ENCODE measurements at regions not wholly inside any gene's neighbourhood (a gene's known extent, or its start where the extent isn't known, plus 50 kb on each side); places are given as distances from the start of the nearest gene placed in this dataset.

DNA sequence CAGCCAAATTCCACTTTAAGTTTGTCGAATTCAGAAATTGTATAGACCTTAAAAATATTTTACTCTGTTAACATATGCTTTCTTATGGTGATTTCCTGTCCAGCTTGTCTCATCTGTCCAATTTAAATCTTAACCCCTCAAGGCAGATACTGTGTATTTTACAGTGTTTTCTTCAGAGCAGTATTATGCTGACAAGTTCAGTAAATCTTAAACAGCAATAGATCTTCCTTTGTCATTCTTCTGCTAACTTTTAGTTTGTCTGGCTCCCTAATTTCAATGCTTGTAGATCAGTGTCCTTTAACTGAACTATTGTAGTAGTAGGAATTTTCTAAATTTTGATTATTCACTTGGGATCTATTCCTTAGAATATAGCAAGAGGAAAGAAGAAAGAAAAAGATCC is 52.8 kb upstream of the MEIS1 start:
- DNase-seq (ENCODE audit: low spot score): no peak
- intact Hi-C loops (cut with DNase I): no loop called here

DNA sequence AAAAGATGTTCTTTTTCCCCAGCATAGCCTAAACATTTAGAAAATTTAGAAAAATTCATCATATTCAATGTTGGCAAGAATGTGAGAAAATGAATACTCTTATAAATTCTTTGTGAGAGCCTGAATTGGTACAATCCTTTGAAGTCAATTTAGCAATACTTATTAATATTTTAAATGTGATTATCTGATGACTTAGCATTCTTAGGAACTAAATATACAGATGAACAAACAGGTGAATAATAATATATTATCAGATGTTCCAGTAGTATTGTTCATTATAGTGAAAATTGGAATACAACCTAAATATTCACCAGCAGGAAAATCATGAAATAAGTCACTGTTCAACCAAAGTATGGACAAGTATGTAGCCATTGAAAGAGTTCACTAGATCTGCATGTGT is 55.5 kb upstream of the MEIS1 start:
- intact Hi-C loops (cut with DNase I): no loop called here
- DNase-seq (ENCODE audit: low spot score): no peak

DNA sequence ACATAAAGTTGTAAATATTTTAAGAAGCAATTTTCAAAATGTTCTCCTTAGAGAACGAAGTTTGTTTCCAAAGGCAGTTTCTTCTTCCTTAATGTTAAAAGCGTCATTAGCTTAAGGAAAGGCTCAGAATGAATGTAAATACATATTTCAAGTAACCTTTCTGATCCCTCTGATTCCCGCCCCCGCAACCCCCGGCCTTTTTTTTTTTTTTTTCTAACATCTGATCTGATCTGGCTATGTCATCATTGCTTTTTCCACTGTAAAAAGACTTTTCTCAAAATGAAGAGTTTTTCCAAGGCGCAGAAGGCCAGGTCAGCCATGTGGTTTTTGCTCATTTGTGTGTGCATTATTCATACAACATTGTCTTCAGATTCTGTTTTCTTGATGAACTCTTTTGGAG is 57.1 kb upstream of the MEIS1 start:
- DNase-seq (ENCODE audit: low spot score): no peak
- intact Hi-C loops (cut with DNase I): no loop called here

DNA sequence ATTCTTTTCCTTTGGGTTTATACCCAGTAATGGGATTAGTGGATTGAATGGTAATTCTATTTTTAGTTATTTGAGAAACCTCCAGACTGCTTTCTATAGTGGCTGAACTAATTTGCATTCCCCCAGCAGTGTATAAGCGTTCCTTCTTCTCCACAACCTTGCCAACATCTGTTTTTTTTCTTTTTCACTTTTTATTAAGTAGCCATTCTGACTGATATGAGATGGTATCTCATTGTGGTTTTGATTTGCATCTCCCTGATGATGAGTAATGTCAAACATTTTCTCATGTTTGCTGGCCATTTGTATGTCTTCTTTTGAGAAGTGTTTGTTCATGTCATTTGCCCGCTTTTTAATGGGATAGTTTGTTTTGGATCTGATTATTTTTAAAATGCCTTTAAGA is 64.1 kb upstream of the MEIS1 start:
- no peak for DNase-seq (ENCODE audit: low spot score)
- intact Hi-C loops (cut with DNase I): no loop called here

DNA sequence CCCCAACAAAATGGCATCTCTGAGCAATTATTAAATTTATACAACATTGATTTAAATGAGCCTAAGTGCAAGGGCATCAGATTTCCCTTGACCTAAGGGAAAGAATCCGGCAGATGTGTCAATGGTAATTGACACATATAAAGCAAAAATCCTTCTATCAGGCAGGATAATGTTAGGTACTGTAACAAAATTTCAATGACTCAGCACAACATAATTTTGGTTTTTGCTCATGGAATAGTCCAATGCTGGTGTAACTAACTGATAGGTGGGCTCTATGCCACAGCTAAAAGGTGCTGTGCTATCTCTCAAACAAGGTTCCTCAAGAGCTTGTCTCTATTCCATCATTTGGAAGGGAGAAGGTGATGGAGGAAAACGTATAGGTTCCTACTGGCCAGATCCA is 68.3 kb upstream of the MEIS1 start:
- intact Hi-C loops (cut with DNase I): no loop called here
- no peak for DNase-seq (ENCODE audit: low spot score)

DNA sequence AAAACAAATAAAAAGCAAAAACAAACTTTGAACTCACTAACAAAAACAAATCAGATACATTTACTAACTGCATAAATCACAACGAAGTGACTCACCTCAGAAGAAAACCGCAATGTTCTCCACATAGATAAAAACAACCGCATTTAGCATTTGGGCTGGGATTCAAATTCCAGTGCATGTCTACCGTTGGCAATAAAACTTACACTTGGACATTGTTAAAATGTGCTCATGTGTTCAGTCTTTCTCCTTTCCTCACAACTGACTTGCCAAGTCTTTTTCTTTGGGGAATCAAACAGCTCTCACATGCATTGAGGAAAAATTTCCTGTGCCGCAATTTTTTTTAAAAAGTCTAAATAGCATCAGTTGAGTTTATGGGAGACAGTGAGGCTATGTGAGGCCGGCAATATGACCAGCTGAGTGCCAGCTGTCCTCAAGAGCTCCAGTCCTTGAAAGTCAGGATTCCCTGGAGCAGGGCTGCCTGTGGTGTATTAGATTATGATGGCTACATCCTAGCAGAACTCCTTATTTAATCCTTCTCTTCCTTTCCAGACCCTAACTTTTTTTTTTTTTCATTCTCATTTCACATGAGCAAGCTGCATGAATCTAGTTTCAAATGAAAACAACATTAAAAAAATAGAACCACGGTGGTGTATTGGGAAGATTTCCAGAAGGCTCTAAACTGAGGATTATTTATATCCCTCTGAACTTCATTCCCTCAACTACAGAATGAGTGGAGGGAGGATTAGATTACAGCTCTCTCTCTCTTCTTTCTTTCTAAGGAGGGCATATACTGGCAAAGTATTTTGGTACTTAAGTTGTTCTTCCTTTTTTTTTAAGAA is 70.2 kb upstream of the MEIS1 start:
- intact Hi-C loops (cut with DNase I): no loop called here
- DNase-seq (ENCODE audit: low spot score): no peak

DNA sequence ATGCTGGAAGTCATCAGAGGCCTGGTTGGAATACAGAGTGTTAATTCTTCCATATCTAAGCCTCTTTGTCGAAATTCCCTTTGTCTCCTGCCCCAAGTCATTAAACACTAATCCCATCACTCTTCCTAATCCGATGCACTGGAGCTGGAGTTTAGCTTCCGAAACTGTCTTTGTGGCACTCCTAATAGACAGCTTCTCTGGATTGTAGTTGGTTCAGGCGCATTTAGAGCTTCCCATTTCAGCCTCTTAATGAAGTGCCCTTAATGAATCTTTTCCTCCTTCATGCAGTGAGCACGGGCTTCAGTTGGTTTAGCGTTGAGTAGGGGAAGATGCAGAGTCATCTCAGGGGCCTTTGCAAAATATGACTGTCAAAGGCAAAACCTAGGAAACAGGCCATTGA is 72.2 kb upstream of the MEIS1 start:
- no peak for DNase-seq (ENCODE audit: low spot score)
- intact Hi-C loops (cut with DNase I): no loop called here

DNA sequence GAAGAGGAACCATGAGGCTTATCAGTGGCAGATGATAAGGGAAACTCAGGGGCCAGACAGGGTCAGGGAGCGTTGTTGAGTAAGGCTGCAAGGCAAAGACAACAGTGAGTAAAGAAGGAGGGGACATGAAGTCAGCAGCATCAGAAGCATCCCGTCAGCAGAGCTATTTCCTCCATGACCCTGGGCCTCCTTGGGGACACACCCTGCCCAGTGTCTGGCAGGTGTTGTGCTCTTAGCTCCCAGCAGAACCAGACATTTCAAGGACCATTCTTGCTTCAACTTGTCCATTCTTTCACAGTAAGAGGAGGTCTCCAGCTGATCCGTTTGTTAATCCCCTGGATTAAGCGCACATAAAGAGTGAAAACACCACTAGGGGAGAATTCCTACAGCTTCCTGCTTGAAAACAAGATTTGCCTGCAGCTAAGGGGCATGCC is 88.7 kb upstream of the MEIS1 start:
- intact Hi-C loops (cut with DNase I): no loop called here
- DNase-seq (ENCODE audit: low spot score): no peak

DNA sequence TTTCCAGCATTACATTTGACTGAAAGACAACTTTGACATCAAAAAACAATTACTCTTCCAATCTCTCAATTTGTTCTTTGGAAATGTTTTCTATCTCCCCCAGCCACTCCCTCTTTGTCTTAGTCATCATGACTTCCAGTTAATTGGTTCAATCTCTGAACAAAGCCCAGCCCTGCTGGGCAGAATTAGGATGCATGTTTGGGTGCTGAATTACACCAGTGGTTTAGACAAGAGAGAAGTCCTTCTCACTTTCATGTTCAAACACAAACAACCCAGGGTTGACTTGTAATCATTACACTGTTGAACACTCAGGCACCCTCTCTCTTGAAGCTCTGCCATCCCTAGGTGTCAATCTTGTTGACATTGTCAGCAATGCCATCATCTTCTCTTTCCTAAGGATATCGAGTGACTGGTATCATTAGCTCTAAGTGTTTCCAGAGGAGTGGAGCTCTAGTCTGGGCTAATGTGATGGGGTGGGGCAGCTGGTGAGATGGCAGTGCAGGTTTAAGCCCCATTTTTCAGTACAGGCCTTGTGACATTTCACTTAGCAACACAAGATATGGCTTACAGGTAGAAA is 90.8 kb upstream of the MEIS1 start:
- intact Hi-C loops (cut with DNase I): no loop called here
- no peak for DNase-seq (ENCODE audit: low spot score)

DNA sequence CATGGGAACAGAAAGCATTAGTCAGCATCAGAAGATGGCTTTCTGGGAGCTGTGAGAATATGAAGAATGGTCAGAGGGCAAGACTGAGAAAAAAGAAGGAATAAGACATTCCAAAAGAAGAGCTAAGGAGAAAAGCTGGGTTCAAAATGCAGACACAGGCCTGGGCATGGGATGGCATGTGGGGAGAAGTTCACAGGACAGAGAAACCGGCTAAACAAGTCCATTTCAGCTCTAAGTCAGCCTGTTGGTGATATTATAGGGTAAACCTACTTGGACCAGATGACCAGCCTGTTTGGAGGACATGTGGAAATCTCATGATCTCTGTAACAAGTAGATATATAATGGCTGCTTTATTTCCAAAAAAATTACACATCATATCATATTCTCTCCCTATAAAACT is 91.7 kb upstream of the MEIS1 start:
- no peak for DNase-seq (ENCODE audit: low spot score)
- intact Hi-C loops (cut with DNase I): no loop called here

DNA sequence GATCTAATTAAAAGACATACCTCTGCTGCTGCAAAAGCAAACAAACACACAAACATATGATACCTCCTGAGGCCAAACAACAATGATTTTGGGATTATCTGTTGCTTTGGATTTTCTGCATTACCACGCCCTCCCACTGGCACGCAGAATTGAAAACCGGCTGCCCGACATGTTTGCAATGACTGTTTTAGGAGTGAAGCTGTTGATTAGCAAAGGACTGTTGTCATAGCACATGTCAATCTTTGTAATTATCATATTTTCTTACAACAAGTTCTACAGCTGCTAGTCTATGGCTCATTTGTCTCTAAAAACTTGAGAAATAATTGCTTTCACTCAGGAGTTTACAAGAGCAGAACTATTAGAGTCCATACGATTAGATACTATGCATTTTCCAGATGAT is 94.4 kb upstream of the MEIS1 start:
- DNase-seq (ENCODE audit: low spot score): no peak
- intact Hi-C loops (cut with DNase I): no loop called here

DNA sequence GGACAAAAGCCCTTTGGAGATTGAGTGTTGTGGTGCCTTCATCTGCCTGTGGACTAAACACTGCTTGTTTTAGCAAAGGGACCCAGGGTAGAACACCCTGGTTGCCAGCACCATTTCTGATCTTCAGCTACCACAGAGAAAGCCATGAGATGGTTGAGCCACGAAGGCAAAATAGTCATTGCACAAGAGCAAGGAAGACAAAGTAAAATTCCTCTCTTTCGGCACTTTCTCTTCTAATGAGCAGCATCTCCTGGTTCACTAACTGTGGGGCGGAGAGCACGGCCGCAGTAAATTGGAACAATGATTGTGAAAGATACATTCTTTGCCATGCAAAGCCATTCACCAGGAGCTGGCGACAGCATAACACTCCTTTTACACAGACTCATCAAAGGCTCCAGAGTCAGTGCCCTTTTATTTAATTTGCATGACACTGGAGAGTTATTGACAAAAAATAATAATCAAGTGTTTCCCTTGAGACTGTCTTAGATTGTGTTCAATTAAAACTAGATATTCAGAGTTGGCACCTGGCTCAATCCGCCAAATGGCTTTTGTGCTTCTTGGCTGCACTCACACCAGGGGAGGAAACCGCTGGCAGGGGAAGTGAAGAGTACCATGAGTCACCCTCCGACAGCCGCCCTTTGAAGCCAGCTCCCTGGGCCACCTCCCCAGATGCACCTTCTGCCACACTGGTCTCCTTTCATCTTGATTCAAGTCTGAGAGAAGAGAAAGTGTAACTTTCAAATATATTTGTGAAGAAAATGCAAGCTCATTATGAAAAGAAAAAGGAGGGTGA is 100.5 kb upstream of the MEIS1 start:
- intact Hi-C loops (cut with DNase I): no loop called here

DNA sequence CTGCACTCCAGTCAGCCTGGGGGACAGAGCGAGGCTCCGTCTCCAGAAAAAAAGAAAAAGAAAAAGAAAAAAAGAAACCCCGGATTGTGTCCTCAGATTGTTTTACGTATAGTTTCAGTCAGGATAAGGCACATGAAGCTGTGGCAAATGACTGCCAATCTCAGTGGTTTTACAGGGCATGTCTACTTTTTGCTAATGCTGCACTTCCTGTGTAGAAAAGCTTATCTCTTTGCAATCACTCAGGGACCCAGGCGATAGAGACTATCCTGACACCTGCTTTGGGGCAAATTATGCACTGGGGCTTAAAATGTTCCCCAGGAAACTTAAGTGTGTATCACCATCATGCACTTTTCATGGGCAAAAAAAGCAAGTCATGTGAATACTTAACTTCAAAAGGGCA is 103.7 kb upstream of the MEIS1 start:
- intact Hi-C loops (cut with DNase I): no loop called here
- DNase-seq (ENCODE audit: low spot score): no peak

More for the DNA sequence above, 100.5 kb upstream of the MEIS1 start:
- no peak for DNase-seq (ENCODE audit: low spot score)

DNA sequence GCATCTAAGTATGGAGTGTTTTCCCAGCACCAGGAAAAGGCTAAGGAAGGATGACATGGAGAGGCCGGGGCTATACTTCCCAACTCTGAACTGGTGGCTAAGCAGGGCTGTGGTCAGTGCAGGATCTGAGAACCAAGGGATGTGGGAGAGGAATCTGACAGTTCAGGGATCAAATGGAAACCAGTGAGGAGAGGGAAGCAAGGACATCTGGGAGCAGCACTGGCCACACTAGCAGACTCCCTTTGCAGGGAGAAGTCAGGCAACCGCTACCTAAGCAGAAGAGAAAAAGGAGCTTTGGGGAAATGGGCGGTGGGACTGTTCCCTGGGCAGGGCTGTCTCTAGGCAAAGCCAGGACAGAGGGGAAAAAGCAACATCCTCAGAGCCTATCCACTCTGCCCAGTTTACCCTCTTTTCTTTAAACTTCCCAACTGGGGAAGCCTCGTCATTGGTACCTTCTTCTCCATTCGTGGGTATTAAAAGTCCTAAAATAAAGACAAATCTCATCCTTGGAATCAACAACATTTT is 105.8 kb upstream of the MEIS1 start:
- intact Hi-C loops (cut with DNase I): no loop called here

DNA sequence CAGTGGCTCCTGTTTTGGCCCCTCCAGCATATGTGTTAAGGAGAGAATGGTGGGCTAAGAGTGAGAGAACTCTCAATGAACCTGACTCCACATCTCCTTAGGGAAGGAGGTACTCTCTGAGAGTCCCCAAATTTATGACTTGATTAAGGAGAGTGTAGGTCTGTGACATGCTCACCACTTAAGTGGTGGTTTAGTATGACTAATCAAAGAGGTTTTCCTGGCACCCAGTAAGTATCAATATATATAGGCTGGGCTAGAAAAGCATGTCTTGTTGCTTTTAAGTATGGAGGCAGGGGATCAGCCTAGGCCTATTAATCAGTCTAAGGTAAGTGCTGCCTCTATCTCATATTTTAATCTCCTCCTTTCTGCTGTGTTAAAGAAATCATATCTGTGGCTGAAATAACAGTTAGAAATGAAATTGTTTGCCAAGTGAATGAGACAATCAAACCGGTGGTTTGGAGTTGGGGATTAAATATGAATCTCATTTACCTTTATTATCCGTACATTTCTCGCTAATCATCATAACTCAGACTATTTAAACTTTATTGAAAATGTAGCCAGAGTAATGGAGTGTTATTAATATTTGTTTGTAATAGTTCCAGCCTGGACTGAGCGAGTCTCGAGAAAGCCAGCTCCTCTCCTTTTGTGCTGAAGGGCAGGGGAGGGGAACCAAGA is 107.7 kb upstream of the MEIS1 start:
- DNase-seq (ENCODE audit: low spot score): no peak
- intact Hi-C loops (cut with DNase I): no loop called here

More for the DNA sequence above, 105.8 kb upstream of the MEIS1 start:
- DNase-seq (ENCODE audit: low spot score): no peak

DNA sequence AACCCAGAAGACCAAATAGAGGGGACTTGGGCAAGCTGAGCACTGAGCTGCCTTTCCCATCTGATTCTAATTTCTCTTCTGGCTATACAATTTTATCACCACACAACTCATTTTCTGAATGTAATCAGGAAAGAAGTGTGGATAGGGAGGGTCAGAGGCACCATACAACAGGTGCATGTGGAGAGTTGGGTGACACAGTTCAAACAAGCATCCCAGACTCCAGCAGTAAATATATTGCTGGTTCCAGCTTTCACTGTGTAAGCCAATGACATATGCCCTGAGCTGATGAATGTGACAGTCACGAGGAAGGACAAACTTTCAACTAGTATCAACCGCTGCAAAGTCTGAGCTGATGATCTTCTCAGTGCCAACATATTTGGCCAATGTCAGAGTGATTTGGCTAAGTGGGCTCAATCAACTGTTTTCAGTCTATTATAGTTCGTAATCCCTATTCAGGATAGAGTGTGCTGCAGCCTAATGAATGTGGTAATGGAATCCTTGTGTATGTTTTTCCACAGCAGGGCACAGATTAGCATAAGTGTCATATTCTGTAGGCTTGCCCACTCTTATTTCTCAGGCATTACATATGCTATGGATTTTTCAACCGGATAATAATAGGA is 109.9 kb upstream of the MEIS1 start:
- intact Hi-C loops (cut with DNase I): no loop called here
- no peak for DNase-seq (ENCODE audit: low spot score)

DNA sequence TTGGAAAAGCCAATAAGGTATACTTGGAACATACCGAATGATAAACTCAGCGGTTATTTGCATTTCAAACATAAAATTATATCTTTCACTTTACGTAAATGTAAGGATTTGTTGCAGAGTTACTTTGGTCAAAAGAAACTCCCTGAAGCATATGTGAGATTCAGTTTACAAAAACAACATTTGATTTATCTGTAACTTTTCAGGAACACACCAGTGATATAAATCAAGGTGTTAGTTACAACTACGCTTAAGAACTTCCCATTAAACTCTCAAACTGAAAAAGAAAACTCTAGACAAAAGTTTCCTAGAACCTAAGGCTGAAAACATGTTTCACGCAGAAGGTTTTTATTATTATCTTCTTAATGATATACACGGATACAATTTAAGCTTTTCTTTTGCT is 110.6 kb upstream of the MEIS1 start:
- no peak for DNase-seq (ENCODE audit: low spot score)
- intact Hi-C loops (cut with DNase I): no loop called here

DNA sequence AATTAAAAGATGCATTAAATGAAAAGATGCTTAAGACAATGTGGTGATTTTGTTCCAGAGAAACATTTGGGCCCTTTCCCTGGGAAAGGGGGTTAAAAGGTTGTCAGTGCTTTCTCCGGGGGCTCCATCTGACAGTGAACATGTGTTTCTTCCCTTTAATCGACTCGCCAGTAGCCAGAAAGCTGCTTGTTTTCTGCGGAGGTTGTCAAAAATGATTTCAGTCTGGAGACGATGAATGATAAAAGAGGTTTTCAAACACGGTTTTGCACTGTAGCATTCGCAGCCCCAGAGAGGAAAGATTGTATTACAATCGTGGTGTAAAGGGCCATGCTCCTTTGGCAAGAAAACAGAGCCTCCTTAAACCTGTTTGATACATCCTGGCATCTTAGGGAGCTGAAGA is 111.5 kb upstream of the MEIS1 start:
- no peak for DNase-seq (ENCODE audit: low spot score)
- intact Hi-C loops (cut with DNase I): no loop called here

DNA sequence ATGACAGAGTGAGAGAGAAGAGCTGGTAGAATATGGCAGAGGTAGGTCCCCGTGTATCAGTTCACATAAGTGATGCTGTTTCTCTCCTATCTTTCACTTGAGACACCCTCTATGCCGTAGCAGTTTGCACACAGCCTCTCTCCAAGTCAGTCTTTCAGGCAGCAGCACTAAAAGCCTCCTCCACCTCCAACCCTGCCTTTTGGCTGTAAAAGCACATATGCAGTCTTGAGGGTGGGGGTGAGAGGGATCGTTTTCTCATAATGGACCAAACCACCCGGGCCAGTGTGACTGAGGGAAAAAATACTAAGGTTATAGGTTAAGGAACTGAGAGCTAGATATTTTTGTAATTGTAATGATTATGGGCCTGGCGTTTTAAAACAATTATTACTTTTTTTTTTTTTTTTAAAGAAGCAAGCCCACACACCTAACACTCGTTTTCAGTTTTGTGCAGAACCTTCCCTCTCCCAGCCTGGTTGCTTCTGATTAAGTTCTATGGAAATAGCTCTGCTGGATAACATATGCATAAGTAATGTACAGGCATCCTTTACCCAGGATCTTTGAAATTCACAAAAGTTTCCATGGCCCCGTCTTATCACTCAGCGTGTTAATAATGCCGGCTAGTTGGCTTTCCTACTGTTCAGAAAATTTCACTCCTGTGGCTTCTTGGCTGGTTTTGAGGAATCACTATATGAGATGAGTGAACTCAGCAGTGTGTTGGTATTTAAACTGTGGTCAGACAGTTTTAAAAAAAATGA is 112.2 kb upstream of the MEIS1 start:
- intact Hi-C loops (cut with DNase I): no loop called here
- DNase-seq (ENCODE audit: low spot score): no peak
